T47D (cell line): ENCODE measurements at regions not wholly inside any gene's neighbourhood (a gene's known extent, or its start where the extent isn't known, plus 50 kb on each side); places are given as distances from the start of the nearest gene placed in this dataset.

Experiments
- DNase-seq, 2 experiments: peaks; one replicate each; pipeline versions ENCODE4 v3.0.0 to v3.0.0-alpha.2; 2011 to 2012; ENCODE audit warnings: low read depth in 1 of 2, low spot score in 1 of 2
- JUND ChIP-seq: IDR thresholded peaks from 2 replicates; pipeline ENCODE4 v1.6.1; 2012; ENCODE audit warnings: low read depth
- in situ Hi-C: cut with HindIII; loops from 2 replicates; pipeline ENCODE4 v1.10.0; 2016; ENCODE audit warnings: low sequenced_read_pairs, low pct_unique_long_range_greater_than_20kb

DNA sequence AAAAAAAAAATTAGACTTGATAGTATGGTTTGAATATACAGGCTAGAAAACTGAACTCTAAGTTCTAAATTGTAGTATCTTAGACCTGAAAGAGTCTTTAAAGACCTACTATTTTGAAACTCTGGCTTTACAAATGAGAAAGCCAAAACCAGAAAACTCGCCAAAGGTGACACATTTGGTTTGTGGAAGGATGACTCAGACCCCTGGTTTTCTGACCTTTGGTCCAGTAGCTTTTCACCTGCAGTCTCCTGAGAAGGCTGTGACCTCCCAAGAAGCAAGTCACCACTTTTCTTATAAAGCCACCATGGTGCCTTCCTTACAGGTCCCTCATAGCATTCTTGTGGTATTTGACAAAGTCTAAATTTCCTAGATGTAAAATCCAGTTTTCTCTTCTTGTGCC, 102.1 kb upstream of the CEP78 start:
- in situ Hi-C loops, result no loop called here

GRCh38 chr9:78132701-78133058, 101.1 kb upstream of the GNAQ start:
- DNase-seq, result no peak
- no peak for TF ChIP-seq JUND
- in situ Hi-C loops, result no loop called here

More for the DNA sequence above, 102.1 kb upstream of the CEP78 start:
- DNase-seq, result no peak
- no peak for TF ChIP-seq JUND

DNA sequence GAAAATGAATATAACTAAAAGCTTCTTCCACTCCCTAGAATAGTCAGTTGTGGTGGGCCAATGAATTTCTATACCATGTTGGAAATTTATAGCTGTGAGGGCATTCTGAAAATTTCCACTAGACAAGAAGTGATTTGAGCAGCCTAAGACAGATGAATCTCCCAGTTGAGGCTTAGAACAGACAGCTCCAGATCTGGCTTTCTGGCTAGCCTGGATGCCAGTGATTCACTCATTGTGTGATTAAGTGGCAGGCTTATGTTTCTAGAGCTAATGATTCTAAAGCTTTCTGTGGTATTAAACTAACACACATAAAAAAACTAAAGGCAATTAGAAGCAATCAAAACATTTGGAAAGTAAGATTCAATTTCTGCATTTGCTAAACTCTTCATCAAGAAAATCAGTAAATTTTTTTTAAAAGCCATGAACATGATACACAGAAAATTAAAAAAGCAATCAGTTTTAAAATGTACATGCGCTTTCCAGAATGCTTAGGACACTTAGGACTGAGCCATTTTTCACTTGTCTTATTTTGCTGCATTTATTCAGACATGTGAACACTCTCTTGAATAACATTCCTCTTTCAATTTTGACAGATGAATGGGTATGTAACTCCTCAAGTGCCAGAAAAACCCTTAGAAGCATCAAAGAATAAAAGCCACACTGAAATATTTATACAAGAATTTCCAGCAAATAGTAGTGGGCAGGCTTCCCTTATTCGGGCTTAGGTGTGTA, 100.5 kb upstream of the GNAQ start:
- TF ChIP-seq JUND, result no peak
- DNase-seq, result no peak
- in situ Hi-C loops, result no loop called here

DNA sequence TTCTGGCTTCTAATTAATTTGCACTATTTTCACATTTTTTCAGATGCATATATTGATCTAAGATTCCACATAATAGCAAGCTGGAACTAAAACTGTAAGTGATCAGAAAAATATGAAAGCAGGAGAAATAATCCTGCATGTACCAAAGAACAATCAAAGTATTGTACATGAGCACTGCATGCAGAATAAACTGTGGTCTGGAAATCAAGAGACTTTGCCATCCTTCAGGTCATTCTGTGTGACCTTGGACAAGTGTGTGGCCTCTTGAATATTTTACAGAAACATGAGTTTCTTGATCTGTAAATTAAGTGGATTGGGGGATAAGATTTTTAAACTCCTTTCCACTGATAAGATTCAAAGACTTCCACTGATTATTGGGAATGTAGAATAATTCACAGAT, 99.2 kb upstream of the GNAQ start:
- in situ Hi-C loops, result no loop called here
- no peak for TF ChIP-seq JUND
- no peak for DNase-seq

DNA sequence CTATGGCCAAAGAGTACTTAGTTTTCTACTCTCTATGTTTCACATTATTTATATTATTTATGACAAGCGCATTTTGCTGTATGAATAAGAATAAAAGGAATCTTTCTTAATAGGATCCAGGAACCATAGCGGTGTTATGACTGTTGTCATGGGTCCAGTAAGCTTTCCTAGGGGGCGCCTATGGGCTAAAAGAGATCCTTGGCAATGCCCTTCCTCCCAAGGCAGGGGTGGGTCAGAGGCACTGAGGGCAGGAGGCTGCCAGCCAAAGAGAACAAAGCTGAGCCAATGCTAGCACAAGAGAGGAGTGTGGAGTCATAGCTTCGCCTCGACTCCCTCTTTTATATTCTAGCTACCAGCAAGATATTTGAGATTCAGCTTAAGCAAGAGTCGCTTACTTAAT, 98.4 kb upstream of the GNAQ start:
- peak; percentile 4 to 80 for DNase-seq
- in situ Hi-C loops, result no loop called here
- TF ChIP-seq JUND, result no peak

DNA sequence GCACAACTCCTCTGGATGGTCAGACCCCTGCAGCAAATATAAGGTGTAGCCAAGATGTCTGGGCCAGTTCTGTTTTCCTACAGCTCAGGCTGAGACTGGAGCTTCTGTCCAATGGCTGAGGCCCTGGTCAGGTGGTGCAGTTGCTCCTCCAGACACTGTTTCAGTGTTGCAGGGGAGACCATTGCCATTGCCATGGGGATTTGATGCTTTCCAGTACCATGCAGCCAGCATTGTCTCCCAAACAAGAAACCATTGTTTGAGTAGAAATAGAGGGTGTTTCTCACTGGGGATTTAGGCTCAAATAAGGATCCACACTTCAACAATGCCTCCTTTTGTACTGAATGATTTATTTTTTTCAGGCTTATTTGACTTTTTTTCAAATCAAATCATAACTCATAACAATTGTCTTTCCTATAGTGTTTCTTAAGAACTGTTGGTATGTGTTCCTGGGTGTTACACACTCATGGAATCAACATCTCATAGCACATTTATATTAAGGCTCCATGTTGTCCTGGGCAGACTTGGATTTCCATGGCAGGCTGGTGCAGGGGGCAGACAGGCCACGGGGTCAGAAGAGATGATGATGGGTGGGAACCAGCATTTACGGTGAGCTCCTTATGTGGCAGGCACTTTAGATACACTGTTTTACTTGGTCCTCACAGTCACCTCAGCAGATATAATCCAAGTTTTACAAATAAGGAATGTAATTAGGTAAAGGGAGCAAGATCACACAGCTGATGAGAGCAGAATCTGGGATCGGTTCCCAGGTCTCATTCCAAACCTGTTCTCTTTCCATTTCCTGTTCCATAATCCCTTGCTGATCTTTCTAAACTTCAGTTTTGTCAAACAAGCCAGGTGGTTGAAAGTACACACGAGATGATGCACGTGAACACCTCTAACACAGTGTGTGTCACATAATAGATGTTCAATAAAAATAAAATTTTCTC, 95.9 kb upstream of the GNAQ start:
- peak in 1 of 2 experiments; percentile 78 for DNase-seq
- no peak for TF ChIP-seq JUND
- in situ Hi-C loops, result no loop called here

DNA sequence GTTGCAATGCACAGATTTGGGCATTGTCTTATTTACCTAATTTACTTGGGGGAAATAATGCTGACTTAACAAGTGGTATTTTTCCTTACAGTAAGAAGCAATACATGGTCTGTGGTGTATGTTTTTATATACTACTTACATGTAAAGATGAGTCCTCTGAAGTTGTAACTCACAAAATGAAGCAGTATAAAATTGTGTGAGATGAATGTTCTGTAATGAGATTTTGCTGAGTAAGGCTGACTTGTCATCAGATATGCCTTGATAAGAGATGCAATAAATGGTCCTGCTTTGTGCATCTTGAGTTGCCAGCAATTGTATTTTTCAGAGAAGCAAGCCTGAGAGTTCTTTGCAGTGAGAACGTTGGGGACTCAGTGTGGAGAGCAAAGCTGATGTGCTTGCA, 92.2 kb upstream of the GNAQ start:
- in situ Hi-C loops, result no loop called here
- no peak for TF ChIP-seq JUND
- DNase-seq, result no peak

GRCh38 chr9:78122631-78123030, 91.0 kb upstream of the GNAQ start:
- no peak for DNase-seq
- no peak for TF ChIP-seq JUND
- in situ Hi-C loops, result no loop called here

GRCh38 chr9:78121488-78121887, 89.9 kb upstream of the GNAQ start:
- in situ Hi-C loops, result no loop called here
- DNase-seq, result peak; percentile 5 to 71
- TF ChIP-seq JUND, result no peak

GRCh38 chr9:78118742-78119473, 87.3 kb upstream of the GNAQ start:
- in situ Hi-C loops, result no loop called here
- TF ChIP-seq JUND, result no peak
- peak in 1 of 2 experiments; percentile 49 for DNase-seq

DNA sequence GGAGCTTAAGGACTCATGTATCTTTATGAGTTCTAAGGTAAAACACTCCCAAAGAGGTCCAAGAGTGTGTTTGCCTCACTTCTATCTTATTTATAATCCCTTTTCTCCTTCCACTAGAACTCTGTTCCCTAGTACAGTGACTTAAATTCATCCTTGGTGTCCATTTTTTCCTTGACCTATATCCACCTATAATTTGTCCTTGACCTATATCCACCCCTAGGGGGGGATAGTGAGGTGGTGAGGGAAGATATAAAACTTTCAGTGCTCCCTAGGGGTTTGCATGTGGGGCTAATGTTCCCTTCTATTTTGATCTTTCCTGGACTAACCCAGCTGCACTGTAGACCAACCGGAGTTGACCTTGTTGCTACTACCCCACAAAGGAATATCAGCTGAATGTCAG, 83.5 kb upstream of the GNAQ start:
- peak in 1 of 2 experiments; percentile 15 for DNase-seq
- in situ Hi-C loops, result no loop called here

GRCh38 chr9:78114581-78114980, 83.0 kb upstream of the GNAQ start:
- in situ Hi-C loops, result no loop called here

More for the DNA sequence above, 83.5 kb upstream of the GNAQ start:
- TF ChIP-seq JUND, result no peak

More at GRCh38 chr9:78114581-78114980, 83.0 kb upstream of the GNAQ start:
- no peak for TF ChIP-seq JUND
- no peak for DNase-seq
